ENCODE measurements at regions not wholly inside any gene's neighbourhood (a gene's known extent, or its start where the extent isn't known, plus 50 kb on each side); places are given as distances from the start of the nearest gene placed in this dataset.

DNA sequence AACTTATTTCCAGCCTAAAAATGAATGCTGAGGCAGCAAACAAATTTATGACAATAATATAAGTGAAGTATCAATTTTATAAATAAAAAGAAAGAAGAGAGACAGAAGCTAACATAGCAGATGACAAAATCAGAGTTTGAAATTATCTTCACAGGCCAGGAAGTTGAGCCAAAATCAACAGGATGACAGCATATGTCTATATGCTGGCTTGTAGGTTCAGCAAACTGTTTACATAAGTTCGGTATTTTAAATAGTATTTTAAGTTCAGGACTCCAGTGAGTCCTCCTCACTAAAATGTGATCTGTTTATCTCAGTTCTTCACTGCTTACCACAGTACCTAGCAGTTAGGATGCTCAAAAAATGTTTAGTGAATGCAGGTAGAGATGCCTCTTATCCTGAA, 359.6 kb upstream of the SMC2 start (continued):
- TF ChIP-seq REST (IDR thresholded peaks at IDR 0.05; ENCODE audit: unreplicated experiment): no peak
- no peak for TF ChIP-seq POLR2AphosphoS5 (IDR thresholded peaks at IDR 0.05; ENCODE audit: low read depth)

GRCh38 chr9:103755441-103755840, 338.7 kb upstream of the SMC2 start:
- H3K4me1 ChIP-seq (ENCODE audit: insufficient read depth): no peaks in the 10 kb centered on the region
- no peak overlapping the region for H3K27ac ChIP-seq (ENCODE audit: low read depth)
- H3K9me3 Mint-ChIP-seq: peaks cover 77% of the 10 kb centered on the region
- TF ChIP-seq, protein P1, sequence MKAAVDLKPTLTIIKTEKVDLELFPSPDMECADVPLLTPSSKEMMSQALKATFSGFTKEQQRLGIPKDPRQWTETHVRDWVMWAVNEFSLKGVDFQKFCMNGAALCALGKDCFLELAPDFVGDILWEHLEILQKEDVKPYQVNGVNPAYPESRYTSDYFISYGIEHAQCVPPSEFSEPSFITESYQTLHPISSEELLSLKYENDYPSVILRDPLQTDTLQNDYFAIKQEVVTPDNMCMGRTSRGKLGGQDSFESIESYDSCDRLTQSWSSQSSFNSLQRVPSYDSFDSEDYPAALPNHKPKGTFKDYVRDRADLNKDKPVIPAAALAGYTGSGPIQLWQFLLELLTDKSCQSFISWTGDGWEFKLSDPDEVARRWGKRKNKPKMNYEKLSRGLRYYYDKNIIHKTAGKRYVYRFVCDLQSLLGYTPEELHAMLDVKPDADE (IDR thresholded peaks at IDR 0.05): no peak
- TF ChIP-seq NANOG (IDR thresholded peaks at IDR 0.05; ENCODE audit: borderline replicate concordance) (no peak), POLR2AphosphoS5 (IDR thresholded peaks at IDR 0.05; ENCODE audit: low read depth) (no peak), JUNB (IDR thresholded peaks at IDR 0.05; ENCODE audit: unreplicated experiment) (no peak), EZH2 (IDR thresholded peaks at IDR 0.05; ENCODE audit: low read depth, unreplicated experiment) (no peak), EZH2phosphoT487 (IDR thresholded peaks at IDR 0.05; ENCODE audit: unreplicated experiment) (no peak), CREB1 (CRISPR knock-in tag; IDR thresholded peaks at IDR 0.05; ENCODE audit: low read depth) (no peak), ZNF462 (CRISPR knock-in tag; IDR thresholded peaks at IDR 0.05) (no peak), ZNF114 (CRISPR knock-in tag; IDR thresholded peaks at IDR 0.05) (no peak), ZNF331 (CRISPR knock-in tag; IDR thresholded peaks at IDR 0.05; ENCODE audit: low read depth) (no peak), CTCF (conservative IDR thresholded peaks at IDR 0.05; ENCODE audit: low read depth in 2 of 2) (no peak), STAT1 (IDR thresholded peaks at IDR 0.05; ENCODE audit: unreplicated experiment) (no peak)
- peaks cover 1% of the 10 kb centered on the region for H3K27me3 Mint-ChIP-seq (ENCODE audit: insufficient read depth, low read depth, poor library complexity)
- H3K4me1 Mint-ChIP-seq: no peaks in the 10 kb centered on the region
- no peak overlapping the region for H3K4me3 Mint-ChIP-seq
- H3K4me2 ChIP-seq: no peak overlapping the region
- H3K36me3 ChIP-seq (ENCODE audit: insufficient read depth): no peaks in the 10 kb centered on the region
- no peaks in the 10 kb centered on the region for H3F3A ChIP-seq (replicated peaks; ENCODE audit: low read depth)
- peaks cover 15% of the 10 kb centered on the region for H3K36me3 Mint-ChIP-seq (ENCODE audit: low read depth)
- H3K27ac Mint-ChIP-seq: no peak overlapping the region
- ATAC-seq: no peak
- no peaks in the 10 kb centered on the region for H4K20me1 ChIP-seq (replicated peaks; ENCODE audit: insufficient read depth)
- no peaks in the 10 kb centered on the region for H3K9me2 ChIP-seq (ENCODE audit: insufficient read depth)
- no peaks in the 10 kb centered on the region for H3K79me2 ChIP-seq (replicated peaks; ENCODE audit: insufficient read depth)
- no peak overlapping the region for H3K4me3 ChIP-seq
- no peak overlapping the region for H2AFZ ChIP-seq
- no peak for DNase-seq (ENCODE audit: low spot score)
- no peaks in the 10 kb centered on the region for H3K27me3 ChIP-seq (ENCODE audit: insufficient read depth)
